Caco-2 (cell line): ENCODE measurements at regions not wholly inside any gene's neighbourhood (a gene's known extent, or its start where the extent isn't known, plus 50 kb on each side); places are given as distances from the start of the nearest gene placed in this dataset.

Source experiments
- BruUV-seq: library from RNA; stranded (reverse); fragments of 400-500 nt; replicated peaks from 2 replicates; lab custom pipeline; 2021; lab: Mats Ljungman, UMichigan
- CTCF ChIA-PET: fragments of 300-600 bp; sonication (Branson Sonifier 250); formaldehyde crosslinking; loops from one replicate; lab custom pipeline; 2022; ENCODE audit warnings: antibody characterized with exemption; lab: Charles Lee
- POLR2A ChIA-PET: fragments of 300-600 bp; sonication (Branson Sonifier 250); formaldehyde crosslinking; loops from one replicate; lab custom pipeline; 2022; ENCODE audit warnings: antibody characterized with exemption; lab: Charles Lee
- DNase-seq, 2 experiments: peaks; one replicate each; pipeline versions ENCODE4 v3.0.0 to v3.0.0-alpha.2; 2020 to 2022
- H3K27me3 ChIP-seq: replicated peaks from 2 replicates; pipeline ENCODE4 v1.6.0; 2011; ENCODE audit warnings: low read length; ENCODE audit not compliant: control insufficient read depth, insufficient read depth
- H3K36me3 ChIP-seq: 2 replicates; pipeline ENCODE4 v1.5.1; 2011; ENCODE audit warnings: low read length; ENCODE audit not compliant: control insufficient read depth, insufficient read depth
- H3K4me1 ChIP-seq: fragments of 250-450 bp; sonication (Bioruptor Pico); 2 replicates; pipeline ENCODE4 v1.5.1; 2020; ENCODE audit warnings: mild to moderate bottlenecking
- H3K4me3 ChIP-seq: 2 replicates; pipeline ENCODE4 v1.5.1; 2011; ENCODE audit warnings: low read depth, mild to moderate bottlenecking, control low read depth, low read length
- H3K9me3 ChIP-seq: fragments of 250-450 bp; sonication (Bioruptor Pico); 2 replicates; pipeline ENCODE4 v1.5.1; 2020; ENCODE audit warnings: mild to moderate bottlenecking, moderate library complexity
- H3K27ac Mint-ChIP-seq: one replicate; pipeline ENCODE4 v1.8.0; 2022; ENCODE audit warnings: mixed read lengths; ENCODE audit not compliant: unreplicated experiment
- H3K27me3 Mint-ChIP-seq: one replicate; pipeline ENCODE4 v1.8.0; 2022; ENCODE audit warnings: mixed read lengths; ENCODE audit not compliant: insufficient read depth, unreplicated experiment
- H3K36me3 Mint-ChIP-seq: one replicate; pipeline ENCODE4 v1.8.0; 2022; ENCODE audit warnings: mild to moderate bottlenecking, mixed read lengths; ENCODE audit not compliant: insufficient read depth, unreplicated experiment
- H3K4me1 Mint-ChIP-seq: one replicate; pipeline ENCODE4 v1.8.0; 2022; ENCODE audit warnings: low read depth, mixed read lengths; ENCODE audit not compliant: unreplicated experiment
- H3K4me3 Mint-ChIP-seq: one replicate; pipeline ENCODE4 v1.8.0; 2022; ENCODE audit warnings: mild to moderate bottlenecking, moderate library complexity, mixed read lengths; ENCODE audit not compliant: unreplicated experiment
- H3K9me3 Mint-ChIP-seq: one replicate; pipeline ENCODE4 v1.8.0; 2022; ENCODE audit warnings: mixed read lengths; ENCODE audit not compliant: unreplicated experiment
- intact Hi-C: fragments of 100-400 bp; cut with micrococcal nuclease; formaldehyde crosslinking; loops from one replicate; pipeline ENCODE4 v1.10.0; 2022; ENCODE audit not compliant: unreplicated experiment
- TF ChIP-seq, protein P1 (sequence below), 2 experiments: fragments of 200-600 bp in 1 of 2; IDR thresholded peaks; 1 replicate in 1 of 2; 2 replicates in 1 of 2; pipeline versions ENCODE4 v1.5.1 to v1.8.0; 2011 to 2022; ENCODE audit warnings: antibody characterized with exemption in 1 of 2, control low read depth in 1 of 2, inconsistent platforms in 1 of 2, low read depth in 1 of 2, low read length in 1 of 2, mild to moderate bottlenecking in 1 of 2, moderate library complexity in 1 of 2; ENCODE audit not compliant: insufficient read depth in 1 of 2, severe bottlenecking in 1 of 2, unreplicated experiment in 1 of 2

DNA sequence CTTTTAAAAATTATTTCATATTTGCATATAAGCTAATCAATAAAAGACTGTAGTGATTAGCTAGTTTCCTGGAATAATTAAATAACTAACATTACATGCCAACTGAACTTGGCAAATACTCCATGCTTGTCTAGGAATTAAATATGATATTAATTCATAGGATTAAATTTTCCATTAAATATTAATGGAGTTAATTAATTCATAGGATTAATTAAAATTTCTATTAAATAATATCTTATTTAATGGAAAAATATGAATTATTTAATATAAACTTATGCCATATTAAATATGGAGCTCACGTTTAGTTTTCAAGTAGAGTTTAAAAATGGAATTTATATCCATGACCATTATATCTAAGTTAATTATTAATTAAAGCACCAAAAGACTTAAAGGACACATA lies 517.8 kb upstream of the DAB2 start:
- no peak for DNase-seq
- Histone ChIP-seq H3K4me3 (no peak overlapping the region), H3K27me3 (no peaks in the 10 kb centered on the region), H3K36me3 (no peaks in the 10 kb centered on the region), H3K9me3 (no peaks in the 10 kb centered on the region), H3K4me1 (no peaks in the 10 kb centered on the region)
- ChIA-PET CTCF (no interaction called here), POLR2A (no interaction called here)
- no peaks in the 10 kb centered on the region for H3K36me3 Mint-ChIP-seq
- no peak overlapping the region for H3K27ac Mint-ChIP-seq
- no TSS peak for BruUV-seq
- TF ChIP-seq, protein P1, sequence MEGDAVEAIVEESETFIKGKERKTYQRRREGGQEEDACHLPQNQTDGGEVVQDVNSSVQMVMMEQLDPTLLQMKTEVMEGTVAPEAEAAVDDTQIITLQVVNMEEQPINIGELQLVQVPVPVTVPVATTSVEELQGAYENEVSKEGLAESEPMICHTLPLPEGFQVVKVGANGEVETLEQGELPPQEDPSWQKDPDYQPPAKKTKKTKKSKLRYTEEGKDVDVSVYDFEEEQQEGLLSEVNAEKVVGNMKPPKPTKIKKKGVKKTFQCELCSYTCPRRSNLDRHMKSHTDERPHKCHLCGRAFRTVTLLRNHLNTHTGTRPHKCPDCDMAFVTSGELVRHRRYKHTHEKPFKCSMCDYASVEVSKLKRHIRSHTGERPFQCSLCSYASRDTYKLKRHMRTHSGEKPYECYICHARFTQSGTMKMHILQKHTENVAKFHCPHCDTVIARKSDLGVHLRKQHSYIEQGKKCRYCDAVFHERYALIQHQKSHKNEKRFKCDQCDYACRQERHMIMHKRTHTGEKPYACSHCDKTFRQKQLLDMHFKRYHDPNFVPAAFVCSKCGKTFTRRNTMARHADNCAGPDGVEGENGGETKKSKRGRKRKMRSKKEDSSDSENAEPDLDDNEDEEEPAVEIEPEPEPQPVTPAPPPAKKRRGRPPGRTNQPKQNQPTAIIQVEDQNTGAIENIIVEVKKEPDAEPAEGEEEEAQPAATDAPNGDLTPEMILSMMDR (IDR thresholded peaks at IDR 0.05; ENCODE audit: insufficient read depth in 1 of 2, low read depth in 1 of 2, low read length in 1 of 2, severe bottlenecking in 1 of 2, unreplicated experiment in 1 of 2): no peak
- no peaks in the 10 kb centered on the region for H3K4me1 Mint-ChIP-seq
- H3K27me3 Mint-ChIP-seq: no peaks in the 10 kb centered on the region
- H3K9me3 Mint-ChIP-seq: no peaks in the 10 kb centered on the region
- no peak overlapping the region for H3K4me3 Mint-ChIP-seq
- intact Hi-C loops: no loop called here

- no peaks in the 10 kb centered on the region for H3K36me3 Mint-ChIP-seq
- ChIA-PET CTCF (no interaction called here), POLR2A (no interaction called here)
- TF ChIP-seq, protein P1 (IDR thresholded peaks at IDR 0.05; ENCODE audit: insufficient read depth in 1 of 2, low read depth in 1 of 2, low read length in 1 of 2, severe bottlenecking in 1 of 2, unreplicated experiment in 1 of 2): no peak
- H3K4me3 Mint-ChIP-seq: no peak overlapping the region
- no peaks in the 10 kb centered on the region for H3K4me1 Mint-ChIP-seq
- no peaks in the 10 kb centered on the region for H3K9me3 Mint-ChIP-seq
- H3K27ac Mint-ChIP-seq: no peak overlapping the region
- no TSS peak for BruUV-seq
- no peaks in the 10 kb centered on the region for H3K27me3 Mint-ChIP-seq
- no peaks in the 10 kb centered on the region for H3K9me3 ChIP-seq
- DNase-seq: no peak
- intact Hi-C loops: no loop called here
- H3K27me3 ChIP-seq: no peaks in the 10 kb centered on the region
- H3K36me3 ChIP-seq: no peaks in the 10 kb centered on the region
- H3K4me3 ChIP-seq: no peak overlapping the region
- no peaks in the 10 kb centered on the region for H3K4me1 ChIP-seq
These were observed 516.6 kb upstream of the DAB2 start for GRCh38 chr5:39941416-39941815.

DNA sequence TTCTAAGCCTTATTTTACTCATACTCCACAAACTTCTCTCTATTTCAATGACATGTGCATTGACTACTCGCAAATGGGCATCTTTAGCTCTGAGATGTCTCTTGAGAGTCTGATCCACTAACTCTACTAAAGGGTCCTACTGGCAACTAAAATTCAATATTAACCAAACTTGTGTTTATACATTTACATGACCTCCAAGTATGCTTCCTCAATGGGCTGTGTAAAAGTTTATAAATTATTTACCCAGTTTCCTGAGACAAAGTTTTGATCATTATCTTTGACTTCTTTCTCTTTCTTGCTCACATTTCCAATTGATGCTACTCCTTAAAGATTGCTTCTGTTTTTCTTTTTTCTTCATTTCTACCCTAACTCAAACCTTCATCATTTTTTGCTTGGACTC lies 510.1 kb upstream of the DAB2 start:
- Mint-ChIP-seq H3K4me1 (no peaks in the 10 kb centered on the region), H3K9me3 (no peaks in the 10 kb centered on the region), H3K36me3 (no peaks in the 10 kb centered on the region), H3K27me3 (peaks cover 3% of the 10 kb centered on the region), H3K4me3 (no peak overlapping the region), H3K27ac (no peak overlapping the region)
- intact Hi-C loops: no loop called here
- TF ChIP-seq, protein P1 (IDR thresholded peaks at IDR 0.05; ENCODE audit: insufficient read depth in 1 of 2, low read depth in 1 of 2, low read length in 1 of 2, severe bottlenecking in 1 of 2, unreplicated experiment in 1 of 2): no peak
- Histone ChIP-seq H3K36me3 (no peaks in the 10 kb centered on the region), H3K4me1 (no peaks in the 10 kb centered on the region), H3K4me3 (no peak overlapping the region), H3K27me3 (no peaks in the 10 kb centered on the region), H3K9me3 (no peaks in the 10 kb centered on the region)
- CTCF ChIA-PET: no interaction called here
- POLR2A ChIA-PET: no interaction called here
- DNase-seq: no peak
- no TSS peak for BruUV-seq
